Fibroblast of lung (primary cell): ENCODE measurements at regions not wholly inside any gene's neighbourhood (a gene's known extent, or its start where the extent isn't known, plus 50 kb on each side); places are given as distances from the start of the nearest gene placed in this dataset.

Source experiments
- DNase-seq, 2 donors: peaks; one replicate each; pipeline versions ENCODE4 v3.0.0 to v3.0.0-alpha.2; 2010; ENCODE audit warnings: low read depth in 2 of 2
- H2AFZ ChIP-seq: 2 replicates; pipeline ENCODE4 v1.5.1; 2012; ENCODE audit warnings: low read length, control low read depth, inconsistent platforms
- H3K27ac ChIP-seq: 2 replicates; pipeline ENCODE4 v1.5.1; 2011; ENCODE audit warnings: low read length, control low read depth; ENCODE audit not compliant: insufficient read depth
- H3K27me3 ChIP-seq: 2 replicates; pipeline ENCODE4 v1.5.1; 2011; ENCODE audit warnings: mild to moderate bottlenecking, low read length; ENCODE audit not compliant: control insufficient read depth, insufficient read depth
- H3K36me3 ChIP-seq: 2 replicates; pipeline ENCODE4 v1.5.1; 2011; ENCODE audit warnings: low read length; ENCODE audit not compliant: control insufficient read depth, insufficient read depth
- H3K4me1 ChIP-seq: 2 replicates; pipeline ENCODE4 v1.5.1; 2011; ENCODE audit warnings: low read length; ENCODE audit not compliant: control insufficient read depth, insufficient read depth; ENCODE audit errors: extremely low read depth
- H3K4me2 ChIP-seq: 2 replicates; pipeline ENCODE4 v1.5.1; 2011; ENCODE audit warnings: low read length, control low read depth; ENCODE audit not compliant: insufficient read depth; ENCODE audit errors: extremely low read depth
- H3K4me3 ChIP-seq, 4 experiments: fragments of 200-600 bp in 1 of 4; sonication (generic) in 1 of 4; replicated peaks in 1 of 4; 2 replicates each; pipeline ENCODE4 v1.5.1; 2011 to 2016; ENCODE audit warnings: low read length in 4 of 4, low read depth in 3 of 4, mild to moderate bottlenecking in 3 of 4, control low read depth in 2 of 4, inconsistent platforms in 1 of 4, mixed read lengths in 1 of 4; ENCODE audit not compliant: insufficient read depth in 1 of 4; ENCODE audit errors: control extremely low read depth in 1 of 4
- H3K79me2 ChIP-seq: 2 replicates; pipeline ENCODE4 v1.5.1; 2012; ENCODE audit warnings: mild to moderate bottlenecking, low read length, inconsistent platforms; ENCODE audit not compliant: control insufficient read depth, insufficient read depth
- H3K9ac ChIP-seq: 2 replicates; pipeline ENCODE4 v1.5.1; 2011; ENCODE audit warnings: mild to moderate bottlenecking, low read length, control low read depth; ENCODE audit not compliant: insufficient read depth
- H3K9me3 ChIP-seq: 2 replicates; pipeline ENCODE4 v1.5.1; 2012; ENCODE audit warnings: low read depth, low read length; ENCODE audit not compliant: control insufficient read depth, insufficient read depth
- H4K20me1 ChIP-seq: 2 replicates; pipeline ENCODE4 v1.5.1; 2011; ENCODE audit warnings: low read length; ENCODE audit not compliant: control insufficient read depth, insufficient read depth; ENCODE audit errors: extremely low read depth
- EZH2 ChIP-seq: IDR thresholded peaks from 2 replicates; pipeline ENCODE4 v1.5.1; 2012; ENCODE audit warnings: low read length, control low read depth, mild to moderate bottlenecking; ENCODE audit errors: missing control alignments
- TF ChIP-seq, protein P1 (sequence below), 2 donors: IDR thresholded peaks in 1 of 2; conservative IDR thresholded peaks in 1 of 2; 1 replicate in 1 of 2; 2 replicates in 1 of 2; pipeline ENCODE4 v1.5.1; 2011 to 2012; ENCODE audit warnings: low read length in 2 of 2, control low read depth in 1 of 2, inconsistent platforms in 1 of 2, low read depth in 1 of 2, mild to moderate bottlenecking in 1 of 2

- Histone ChIP-seq H3K9ac (no peak overlapping the region), H3K27ac (no peak overlapping the region), H3K4me2 (no peak overlapping the region), H4K20me1 (no peaks in the 10 kb centered on the region), H3K4me1 (no peaks in the 10 kb centered on the region), H3K27me3 (no peaks in the 10 kb centered on the region), H3K4me3 (no peak overlapping the region), H2AFZ (no peak overlapping the region), H3K36me3 (no peaks in the 10 kb centered on the region), H3K9me3 (no peaks in the 10 kb centered on the region), H3K79me2 (no peaks in the 10 kb centered on the region)
- DNase-seq, result no peak
- TF ChIP-seq, protein P1, sequence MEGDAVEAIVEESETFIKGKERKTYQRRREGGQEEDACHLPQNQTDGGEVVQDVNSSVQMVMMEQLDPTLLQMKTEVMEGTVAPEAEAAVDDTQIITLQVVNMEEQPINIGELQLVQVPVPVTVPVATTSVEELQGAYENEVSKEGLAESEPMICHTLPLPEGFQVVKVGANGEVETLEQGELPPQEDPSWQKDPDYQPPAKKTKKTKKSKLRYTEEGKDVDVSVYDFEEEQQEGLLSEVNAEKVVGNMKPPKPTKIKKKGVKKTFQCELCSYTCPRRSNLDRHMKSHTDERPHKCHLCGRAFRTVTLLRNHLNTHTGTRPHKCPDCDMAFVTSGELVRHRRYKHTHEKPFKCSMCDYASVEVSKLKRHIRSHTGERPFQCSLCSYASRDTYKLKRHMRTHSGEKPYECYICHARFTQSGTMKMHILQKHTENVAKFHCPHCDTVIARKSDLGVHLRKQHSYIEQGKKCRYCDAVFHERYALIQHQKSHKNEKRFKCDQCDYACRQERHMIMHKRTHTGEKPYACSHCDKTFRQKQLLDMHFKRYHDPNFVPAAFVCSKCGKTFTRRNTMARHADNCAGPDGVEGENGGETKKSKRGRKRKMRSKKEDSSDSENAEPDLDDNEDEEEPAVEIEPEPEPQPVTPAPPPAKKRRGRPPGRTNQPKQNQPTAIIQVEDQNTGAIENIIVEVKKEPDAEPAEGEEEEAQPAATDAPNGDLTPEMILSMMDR (conservative IDR thresholded peaks at IDR 0.05 in 1 of 2, IDR thresholded peaks at IDR 0.05 in 1 of 2; ENCODE audit: low read depth in 1 of 2, low read length in 2 of 2), result no peak
- no peak for TF ChIP-seq EZH2
Measured at GRCh38 chr20:7327810-7328209, 560.3 kb downstream of the BMP2 start.

- Histone ChIP-seq H4K20me1 (no peaks in the 10 kb centered on the region), H3K27me3 (no peaks in the 10 kb centered on the region), H3K79me2 (no peaks in the 10 kb centered on the region), H3K9me3 (no peaks in the 10 kb centered on the region), H3K36me3 (no peaks in the 10 kb centered on the region), H2AFZ (no peak overlapping the region), H3K27ac (no peak overlapping the region), H3K4me1 (no peaks in the 10 kb centered on the region), H3K9ac (no peak overlapping the region), H3K4me2 (no peak overlapping the region), H3K4me3 (no peak overlapping the region)
- no peak for DNase-seq
- no peak for TF ChIP-seq EZH2
- TF ChIP-seq, protein P1 (conservative IDR thresholded peaks at IDR 0.05 in 1 of 2, IDR thresholded peaks at IDR 0.05 in 1 of 2; ENCODE audit: low read depth in 1 of 2, low read length in 2 of 2), result no peak
Measured at GRCh38 chr20:7330850-7331249, 563.4 kb downstream of the BMP2 start.

- TF ChIP-seq EZH2, result no peak
- TF ChIP-seq, protein P1 (conservative IDR thresholded peaks at IDR 0.05 in 1 of 2, IDR thresholded peaks at IDR 0.05 in 1 of 2; ENCODE audit: low read depth in 1 of 2, low read length in 2 of 2), result no peak
- Histone ChIP-seq H4K20me1 (no peaks in the 10 kb centered on the region), H3K9ac (no peak overlapping the region), H3K36me3 (no peaks in the 10 kb centered on the region), H3K79me2 (no peaks in the 10 kb centered on the region), H3K4me2 (no peak overlapping the region), H2AFZ (no peak overlapping the region), H3K4me1 (no peaks in the 10 kb centered on the region), H3K27me3 (no peaks in the 10 kb centered on the region), H3K27ac (no peak overlapping the region), H3K9me3 (no peaks in the 10 kb centered on the region), H3K4me3 (no peak overlapping the region)
- no peak for DNase-seq
Measured at GRCh38 chr20:7332169-7332568, 564.7 kb downstream of the BMP2 start.
